Keratinocyte (primary cell): ENCODE measurements at regions not wholly inside any gene's neighbourhood (a gene's known extent, or its start where the extent isn't known, plus 50 kb on each side); places are given as distances from the start of the nearest gene placed in this dataset.

ENCODE experiments used
- EZH2 ChIP-seq: IDR thresholded peaks from one replicate; pipeline ENCODE4 v1.6.1; 2012; ENCODE audit warnings: inconsistent platforms, mild to moderate bottlenecking, low read length, moderate library complexity
- TF ChIP-seq, protein P1 (sequence below), 3 experiments: IDR thresholded peaks in 1 of 3; conservative IDR thresholded peaks in 1 of 3; optimal IDR thresholded peaks in 1 of 3; 2 replicates in 2 of 3; 3 replicates in 1 of 3; pipeline versions ENCODE3 to v1.5.1; 2011; ENCODE audit warnings: low read length in 3 of 3, mild to moderate bottlenecking in 3 of 3, moderate library complexity in 2 of 3, control low read depth in 1 of 3, inconsistent platforms in 1 of 3; ENCODE audit not compliant: insufficient read depth in 2 of 3; ENCODE audit errors: extremely low read depth in 1 of 3

DNA sequence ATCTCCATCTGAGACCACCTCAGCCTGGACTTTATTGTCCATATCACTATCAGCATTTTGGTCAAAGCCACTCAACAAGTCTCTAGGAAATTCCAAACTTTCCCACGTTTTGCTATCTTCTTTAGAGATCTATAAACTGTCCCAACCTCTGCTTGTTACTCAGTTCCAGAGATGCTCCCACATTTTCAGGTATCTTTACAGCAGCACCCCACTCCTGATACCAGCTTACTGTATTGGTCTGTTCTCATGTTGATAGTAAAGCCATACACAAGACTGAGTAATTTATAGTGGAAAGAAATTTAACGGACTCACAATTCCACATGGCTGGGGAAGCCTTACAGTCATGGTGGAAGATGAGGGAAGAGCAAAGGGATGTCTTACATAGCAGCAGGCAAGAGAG, 465.4 kb upstream of the PBX1 start:
- TF ChIP-seq, protein P1, sequence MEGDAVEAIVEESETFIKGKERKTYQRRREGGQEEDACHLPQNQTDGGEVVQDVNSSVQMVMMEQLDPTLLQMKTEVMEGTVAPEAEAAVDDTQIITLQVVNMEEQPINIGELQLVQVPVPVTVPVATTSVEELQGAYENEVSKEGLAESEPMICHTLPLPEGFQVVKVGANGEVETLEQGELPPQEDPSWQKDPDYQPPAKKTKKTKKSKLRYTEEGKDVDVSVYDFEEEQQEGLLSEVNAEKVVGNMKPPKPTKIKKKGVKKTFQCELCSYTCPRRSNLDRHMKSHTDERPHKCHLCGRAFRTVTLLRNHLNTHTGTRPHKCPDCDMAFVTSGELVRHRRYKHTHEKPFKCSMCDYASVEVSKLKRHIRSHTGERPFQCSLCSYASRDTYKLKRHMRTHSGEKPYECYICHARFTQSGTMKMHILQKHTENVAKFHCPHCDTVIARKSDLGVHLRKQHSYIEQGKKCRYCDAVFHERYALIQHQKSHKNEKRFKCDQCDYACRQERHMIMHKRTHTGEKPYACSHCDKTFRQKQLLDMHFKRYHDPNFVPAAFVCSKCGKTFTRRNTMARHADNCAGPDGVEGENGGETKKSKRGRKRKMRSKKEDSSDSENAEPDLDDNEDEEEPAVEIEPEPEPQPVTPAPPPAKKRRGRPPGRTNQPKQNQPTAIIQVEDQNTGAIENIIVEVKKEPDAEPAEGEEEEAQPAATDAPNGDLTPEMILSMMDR (optimal IDR thresholded peaks at IDR 0.05 in 1 of 3, IDR thresholded peaks at IDR 0.05 in 1 of 3, conservative IDR thresholded peaks at IDR 0.05 in 1 of 3; ENCODE audit: extremely low read depth in 1 of 3, insufficient read depth in 2 of 3, low read length in 3 of 3), result no peak
- TF ChIP-seq EZH2, result no peak
